ENCODE measurements at regions not wholly inside any gene's neighbourhood (a gene's known extent, or its start where the extent isn't known, plus 50 kb on each side); places are given as distances from the start of the nearest gene placed in this dataset.

GRCh38 chr1:25061261-25061995 is 131.4 kb upstream of the RUNX3 start:
- DNase-seq (ENCODE audit: low read depth) = no peak

GRCh38 chr1:25057188-25057587 is 127.1 kb upstream of the RUNX3 start:
- DNase-seq (ENCODE audit: low read depth) = no peak

GRCh38 chr1:25056536-25056935 is 126.5 kb upstream of the RUNX3 start:
- no peak for DNase-seq (ENCODE audit: low read depth)

GRCh38 chr1:25055961-25056360 is 125.9 kb upstream of the RUNX3 start:
- DNase-seq (ENCODE audit: low read depth) = no peak

GRCh38 chr1:25055324-25055780 is 125.3 kb upstream of the RUNX3 start:
- no peak for DNase-seq (ENCODE audit: low read depth)

GRCh38 chr1:25054526-25055323 is 124.6 kb upstream of the RUNX3 start:
- no peak for DNase-seq (ENCODE audit: low read depth)

GRCh38 chr1:25053576-25054250 is 123.6 kb upstream of the RUNX3 start:
- no peak for DNase-seq (ENCODE audit: low read depth)

GRCh38 chr1:25051906-25052305 is 121.8 kb upstream of the RUNX3 start:
- DNase-seq (ENCODE audit: low read depth) = no peak

GRCh38 chr1:25051504-25051903 is 121.4 kb upstream of the RUNX3 start:
- no peak for DNase-seq (ENCODE audit: low read depth)

GRCh38 chr1:25050165-25050564 is 120.1 kb upstream of the RUNX3 start:
- DNase-seq (ENCODE audit: low read depth) = no peak

- DNase-seq (ENCODE audit: low read depth) = no peak
These were observed 119.1 kb upstream of the RUNX3 start for GRCh38 chr1:25049190-25049589.

GRCh38 chr1:25048728-25049127 is 118.7 kb upstream of the RUNX3 start:
- no peak for DNase-seq (ENCODE audit: low read depth)

- DNase-seq (ENCODE audit: low read depth) = no peak
These were observed 117.6 kb upstream of the RUNX3 start for GRCh38 chr1:25047506-25048240.

GRCh38 chr1:25046194-25046532 is 116.1 kb upstream of the RUNX3 start:
- DNase-seq (ENCODE audit: low read depth) = no peak

- DNase-seq (ENCODE audit: low read depth) = no peak
These were observed 115.6 kb upstream of the RUNX3 start for GRCh38 chr1:25045480-25046193.

GRCh38 chr1:25043228-25043580 is 113.1 kb upstream of the RUNX3 start:
- no peak for DNase-seq (ENCODE audit: low read depth)

GRCh38 chr1:25042331-25043227 is 112.5 kb upstream of the RUNX3 start:
- DNase-seq (ENCODE audit: low read depth) = no peak

GRCh38 chr1:25041916-25042315 is 111.8 kb upstream of the RUNX3 start:
- DNase-seq (ENCODE audit: low read depth) = no peak

GRCh38 chr1:25040122-25040685 is 110.1 kb upstream of the RUNX3 start:
- no peak for DNase-seq (ENCODE audit: low read depth)

GRCh38 chr1:25039229-25039628 is 109.2 kb upstream of the RUNX3 start:
- peak; percentile 14 for DNase-seq (ENCODE audit: low read depth)
